ENCODE measurements at regions not wholly inside any gene's neighbourhood (a gene's known extent, or its start where the extent isn't known, plus 50 kb on each side); places are given as distances from the start of the nearest gene placed in this dataset.
"Not testable (repeated sequence)": the region's sequence is repeated elsewhere in the genome, so short reads cannot be mapped to it uniquely, and the experiment has no call there.

- H3K4me3 ChIP-seq (ENCODE audit: low read length in 2 of 2) = no peak overlapping the region
- no peaks in the 10 kb centered on the region for H3K27me3 ChIP-seq (ENCODE audit: control insufficient read depth in 1 of 2, insufficient read depth in 2 of 2, low read length in 2 of 2)
- no peak overlapping the region for H3K27ac ChIP-seq (ENCODE audit: low read length)
- H3K9me3 ChIP-seq (ENCODE audit: control insufficient read depth in 2 of 2, low read length in 2 of 2) = peaks cover 0 to 6% of the 10 kb centered on the region in 2 donors
- H3K9ac ChIP-seq (ENCODE audit: low read length in 2 of 2) = no peak overlapping the region
- no peaks in the 10 kb centered on the region for H3K4me1 ChIP-seq (ENCODE audit: control insufficient read depth, insufficient read depth, low read length)
- no peaks in the 10 kb centered on the region for H3K36me3 ChIP-seq (ENCODE audit: control insufficient read depth in 2 of 2, insufficient read depth in 2 of 2, low read length in 2 of 2)
These were observed 57.3 kb upstream of the ADGRA3 start for GRCh38 chr4:22573198-22573597.

- peaks cover 0 to 6% of the 10 kb centered on the region in 2 donors for H3K9me3 ChIP-seq (ENCODE audit: control insufficient read depth in 2 of 2, low read length in 2 of 2)
- peak overlapping the region; percentile 12 for H3K27ac ChIP-seq (ENCODE audit: low read length)
- H3K4me1 ChIP-seq (ENCODE audit: control insufficient read depth, insufficient read depth, low read length) = no peaks in the 10 kb centered on the region
These were observed 57.8 kb upstream of the ADGRA3 start for GRCh38 chr4:22573641-22574040.

GRCh38 chr4:22574424-22574823 lies 58.6 kb upstream of the ADGRA3 start:
- no peaks in the 10 kb centered on the region for H3K27me3 ChIP-seq (ENCODE audit: control insufficient read depth in 1 of 2, insufficient read depth in 2 of 2, low read length in 2 of 2)
- peak overlapping the region; percentile 3 for H3K27ac ChIP-seq (ENCODE audit: low read length)
- peaks cover 0 to 6% of the 10 kb centered on the region in 2 donors for H3K9me3 ChIP-seq (ENCODE audit: control insufficient read depth in 2 of 2, low read length in 2 of 2)
- no peak overlapping the region for H3K9ac ChIP-seq (ENCODE audit: low read length in 2 of 2)
- no peaks in the 10 kb centered on the region for H3K4me1 ChIP-seq (ENCODE audit: control insufficient read depth, insufficient read depth, low read length)
- H3K4me3 ChIP-seq (ENCODE audit: low read length in 2 of 2) = no peak overlapping the region
- H3K36me3 ChIP-seq (ENCODE audit: control insufficient read depth in 2 of 2, insufficient read depth in 2 of 2, low read length in 2 of 2) = no peaks in the 10 kb centered on the region

More at GRCh38 chr4:22573641-22574040, 57.8 kb upstream of the ADGRA3 start:
- H3K27me3 ChIP-seq (ENCODE audit: control insufficient read depth in 1 of 2, insufficient read depth in 2 of 2, low read length in 2 of 2) = no peaks in the 10 kb centered on the region
- H3K36me3 ChIP-seq (ENCODE audit: control insufficient read depth in 2 of 2, insufficient read depth in 2 of 2, low read length in 2 of 2) = no peaks in the 10 kb centered on the region
- no peak overlapping the region for H3K9ac ChIP-seq (ENCODE audit: low read length in 2 of 2)
- H3K4me3 ChIP-seq (ENCODE audit: low read length in 2 of 2) = no peak overlapping the region

- Histone ChIP-seq H3K9me3 (ENCODE audit: control insufficient read depth in 2 of 2, low read length in 2 of 2) (peaks cover 0 to 6% of the 10 kb centered on the region in 2 donors), H3K27me3 (ENCODE audit: control insufficient read depth in 1 of 2, insufficient read depth in 2 of 2, low read length in 2 of 2) (no peaks in the 10 kb centered on the region), H3K4me1 (ENCODE audit: control insufficient read depth, insufficient read depth, low read length) (no peaks in the 10 kb centered on the region), H3K4me3 (ENCODE audit: low read length in 2 of 2) (no peak overlapping the region), H3K27ac (ENCODE audit: low read length) (peak overlapping the region; percentile 3), H3K9ac (ENCODE audit: low read length in 2 of 2) (no peak overlapping the region), H3K36me3 (ENCODE audit: control insufficient read depth in 2 of 2, insufficient read depth in 2 of 2, low read length in 2 of 2) (no peaks in the 10 kb centered on the region)
These were observed 59.0 kb upstream of the ADGRA3 start for GRCh38 chr4:22574880-22575279.

GRCh38 chr4:22587253-22587652 lies 71.4 kb upstream of the ADGRA3 start:
- H3K27me3 ChIP-seq (ENCODE audit: control insufficient read depth in 1 of 2, insufficient read depth in 2 of 2, low read length in 2 of 2) = no peaks in the 10 kb centered on the region
- H3K9ac ChIP-seq (ENCODE audit: low read length in 2 of 2) = no peak overlapping the region
- no peaks in the 10 kb centered on the region for H3K9me3 ChIP-seq (ENCODE audit: control insufficient read depth in 2 of 2, low read length in 2 of 2)
- H3K27ac ChIP-seq (ENCODE audit: low read length) = no peak overlapping the region
- H3K4me3 ChIP-seq (ENCODE audit: low read length in 2 of 2) = no peak overlapping the region
- H3K36me3 ChIP-seq (ENCODE audit: control insufficient read depth in 2 of 2, insufficient read depth in 2 of 2, low read length in 2 of 2) = no peaks in the 10 kb centered on the region
- H3K4me1 ChIP-seq (ENCODE audit: control insufficient read depth, insufficient read depth, low read length) = no peaks in the 10 kb centered on the region

GRCh38 chr4:22593933-22594332 lies 78.1 kb upstream of the ADGRA3 start:
- Histone ChIP-seq H3K27me3 (ENCODE audit: control insufficient read depth in 1 of 2, insufficient read depth in 2 of 2, low read length in 2 of 2) (no peaks in the 10 kb centered on the region), H3K9me3 (ENCODE audit: control insufficient read depth in 2 of 2, low read length in 2 of 2) (no peaks in the 10 kb centered on the region), H3K36me3 (ENCODE audit: control insufficient read depth in 2 of 2, insufficient read depth in 2 of 2, low read length in 2 of 2) (no peaks in the 10 kb centered on the region), H3K4me3 (ENCODE audit: low read length in 2 of 2) (no peak overlapping the region), H3K9ac (ENCODE audit: low read length in 2 of 2) (no peak overlapping the region), H3K27ac (ENCODE audit: low read length) (no peak overlapping the region), H3K4me1 (ENCODE audit: control insufficient read depth, insufficient read depth, low read length) (peaks cover 2% of the 10 kb centered on the region)

- Histone ChIP-seq H3K4me3 (ENCODE audit: low read length in 2 of 2) (no peak overlapping the region), H3K9ac (ENCODE audit: low read length in 2 of 2) (no peak overlapping the region), H3K4me1 (ENCODE audit: control insufficient read depth, insufficient read depth, low read length) (peaks cover 2% of the 10 kb centered on the region), H3K36me3 (ENCODE audit: control insufficient read depth in 2 of 2, insufficient read depth in 2 of 2, low read length in 2 of 2) (no peaks in the 10 kb centered on the region), H3K9me3 (ENCODE audit: control insufficient read depth in 2 of 2, low read length in 2 of 2) (no peaks in the 10 kb centered on the region), H3K27me3 (ENCODE audit: control insufficient read depth in 1 of 2, insufficient read depth in 2 of 2, low read length in 2 of 2) (no peaks in the 10 kb centered on the region), H3K27ac (ENCODE audit: low read length) (no peak overlapping the region)
These were observed 79.8 kb upstream of the ADGRA3 start for GRCh38 chr4:22595684-22596083.

- no peak overlapping the region for H3K9ac ChIP-seq (ENCODE audit: low read length in 2 of 2)
- H3K4me1 ChIP-seq (ENCODE audit: control insufficient read depth, insufficient read depth, low read length) = peaks cover 2% of the 10 kb centered on the region
- H3K36me3 ChIP-seq (ENCODE audit: control insufficient read depth in 2 of 2, insufficient read depth in 2 of 2, low read length in 2 of 2) = no peaks in the 10 kb centered on the region
- H3K4me3 ChIP-seq (ENCODE audit: low read length in 2 of 2) = no peak overlapping the region
- H3K9me3 ChIP-seq (ENCODE audit: control insufficient read depth in 2 of 2, low read length in 2 of 2) = no peaks in the 10 kb centered on the region
- H3K27ac ChIP-seq (ENCODE audit: low read length) = no peak overlapping the region
- H3K27me3 ChIP-seq (ENCODE audit: control insufficient read depth in 1 of 2, insufficient read depth in 2 of 2, low read length in 2 of 2) = no peaks in the 10 kb centered on the region
These were observed 80.5 kb upstream of the ADGRA3 start for GRCh38 chr4:22596409-22596808.

- H3K36me3 ChIP-seq (ENCODE audit: control insufficient read depth in 2 of 2, insufficient read depth in 2 of 2, low read length in 2 of 2) = no peaks in the 10 kb centered on the region
- no peak overlapping the region for H3K9ac ChIP-seq (ENCODE audit: low read length in 2 of 2)
- H3K4me3 ChIP-seq (ENCODE audit: low read length in 2 of 2) = no peak overlapping the region
- H3K27ac ChIP-seq (ENCODE audit: low read length) = no peak overlapping the region
- H3K9me3 ChIP-seq (ENCODE audit: control insufficient read depth in 2 of 2, low read length in 2 of 2) = no peaks in the 10 kb centered on the region
- no peaks in the 10 kb centered on the region for H3K27me3 ChIP-seq (ENCODE audit: control insufficient read depth in 1 of 2, insufficient read depth in 2 of 2, low read length in 2 of 2)
- H3K4me1 ChIP-seq (ENCODE audit: control insufficient read depth, insufficient read depth, low read length) = peaks cover 2% of the 10 kb centered on the region
These were observed 81.6 kb upstream of the ADGRA3 start for GRCh38 chr4:22597471-22597870.

- not testable (repeated sequence) for H3K9ac ChIP-seq (ENCODE audit: low read length in 2 of 2); H3K27me3 ChIP-seq (ENCODE audit: control insufficient read depth in 1 of 2, insufficient read depth in 2 of 2, low read length in 2 of 2); H3K36me3 ChIP-seq (ENCODE audit: control insufficient read depth in 2 of 2, insufficient read depth in 2 of 2, low read length in 2 of 2); H3K9me3 ChIP-seq (ENCODE audit: control insufficient read depth in 2 of 2, low read length in 2 of 2); H3K27ac ChIP-seq (ENCODE audit: low read length); H3K4me1 ChIP-seq (ENCODE audit: control insufficient read depth, insufficient read depth, low read length); H3K4me3 ChIP-seq (ENCODE audit: low read length in 2 of 2)
These were observed 82.5 kb upstream of the ADGRA3 start for GRCh38 chr4:22598113-22599047.

GRCh38 chr4:22599228-22599928 lies 83.5 kb upstream of the ADGRA3 start:
- H3K9ac ChIP-seq (ENCODE audit: low read length in 2 of 2); H3K36me3 ChIP-seq (ENCODE audit: control insufficient read depth in 2 of 2, insufficient read depth in 2 of 2, low read length in 2 of 2); H3K27ac ChIP-seq (ENCODE audit: low read length); H3K4me3 ChIP-seq (ENCODE audit: low read length in 2 of 2); H3K9me3 ChIP-seq (ENCODE audit: control insufficient read depth in 2 of 2, low read length in 2 of 2); H3K27me3 ChIP-seq (ENCODE audit: control insufficient read depth in 1 of 2, insufficient read depth in 2 of 2, low read length in 2 of 2); H3K4me1 ChIP-seq (ENCODE audit: control insufficient read depth, insufficient read depth, low read length): not testable (repeated sequence)
